ENCODE measurements at regions not wholly inside any gene's neighbourhood (a gene's known extent, or its start where the extent isn't known, plus 50 kb on each side); places are given as distances from the start of the nearest gene placed in this dataset.

DNA sequence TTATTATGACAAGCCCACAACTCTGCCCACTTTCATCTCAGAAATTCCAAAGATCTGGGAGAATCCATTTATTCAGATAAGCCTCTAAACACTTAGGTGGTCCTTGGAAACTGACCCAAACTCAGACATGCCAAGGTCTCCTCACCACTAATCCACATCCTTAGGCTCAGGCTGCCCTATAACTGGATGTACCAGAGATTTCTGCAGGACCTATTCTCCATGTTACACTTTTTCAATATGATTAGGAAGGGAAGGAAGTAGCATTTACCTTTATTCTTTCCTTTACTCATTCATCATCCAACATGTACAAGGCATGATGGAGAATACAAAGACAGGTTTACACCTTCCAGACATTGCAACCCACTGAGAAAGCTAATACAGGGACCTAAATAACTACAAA lies 145.9 kb upstream of the BMP4 start:
- TF ChIP-seq, protein P1, sequence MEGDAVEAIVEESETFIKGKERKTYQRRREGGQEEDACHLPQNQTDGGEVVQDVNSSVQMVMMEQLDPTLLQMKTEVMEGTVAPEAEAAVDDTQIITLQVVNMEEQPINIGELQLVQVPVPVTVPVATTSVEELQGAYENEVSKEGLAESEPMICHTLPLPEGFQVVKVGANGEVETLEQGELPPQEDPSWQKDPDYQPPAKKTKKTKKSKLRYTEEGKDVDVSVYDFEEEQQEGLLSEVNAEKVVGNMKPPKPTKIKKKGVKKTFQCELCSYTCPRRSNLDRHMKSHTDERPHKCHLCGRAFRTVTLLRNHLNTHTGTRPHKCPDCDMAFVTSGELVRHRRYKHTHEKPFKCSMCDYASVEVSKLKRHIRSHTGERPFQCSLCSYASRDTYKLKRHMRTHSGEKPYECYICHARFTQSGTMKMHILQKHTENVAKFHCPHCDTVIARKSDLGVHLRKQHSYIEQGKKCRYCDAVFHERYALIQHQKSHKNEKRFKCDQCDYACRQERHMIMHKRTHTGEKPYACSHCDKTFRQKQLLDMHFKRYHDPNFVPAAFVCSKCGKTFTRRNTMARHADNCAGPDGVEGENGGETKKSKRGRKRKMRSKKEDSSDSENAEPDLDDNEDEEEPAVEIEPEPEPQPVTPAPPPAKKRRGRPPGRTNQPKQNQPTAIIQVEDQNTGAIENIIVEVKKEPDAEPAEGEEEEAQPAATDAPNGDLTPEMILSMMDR (IDR thresholded peaks at IDR 0.05), result no peak
- no peak for TF ChIP-seq POLR2AphosphoS5 (IDR thresholded peaks at IDR 0.05)
- no peak for TF ChIP-seq POLR2A (IDR thresholded peaks at IDR 0.05; ENCODE audit: low read depth)

Measured in esophagus muscularis mucosa (tissue), 3 donors.